OCI-M1 (cell line): ENCODE measurements at regions not wholly inside any gene's neighbourhood (a gene's known extent, or its start where the extent isn't known, plus 50 kb on each side); places are given as distances from the start of the nearest gene placed in this dataset.

Experiments used
- DNase-seq: peaks from one replicate; lab custom pipeline; 2025; lab: John Stamatoyannopoulos, UW

DNA sequence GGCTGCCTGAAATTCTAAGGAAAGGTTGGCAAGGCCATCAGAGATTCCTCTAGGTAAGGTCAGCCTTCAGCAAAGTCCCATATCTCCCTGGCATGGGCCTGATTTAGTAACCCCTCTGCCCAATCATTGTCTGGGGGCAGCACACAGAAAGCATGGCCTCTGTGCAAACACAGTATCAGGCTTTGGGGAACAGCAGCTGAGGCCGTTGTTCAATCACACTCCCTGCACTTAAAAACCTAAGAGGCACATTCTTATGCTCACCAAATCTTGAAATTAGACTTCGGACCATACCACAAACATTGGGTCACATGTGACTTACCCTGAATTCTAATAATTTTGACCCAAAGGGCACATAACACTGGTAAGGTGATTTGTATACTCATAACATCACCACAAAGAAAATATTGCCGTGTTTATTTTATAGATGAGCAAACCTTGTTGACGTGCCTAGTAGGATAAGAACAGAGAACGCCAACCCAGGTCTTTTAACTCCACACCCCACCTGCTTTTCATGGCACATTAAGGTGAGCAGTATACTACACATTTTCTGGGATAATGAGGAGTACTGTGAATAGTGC lies 212.7 kb downstream of the HNMT start:
- no peak for DNase-seq

DNA sequence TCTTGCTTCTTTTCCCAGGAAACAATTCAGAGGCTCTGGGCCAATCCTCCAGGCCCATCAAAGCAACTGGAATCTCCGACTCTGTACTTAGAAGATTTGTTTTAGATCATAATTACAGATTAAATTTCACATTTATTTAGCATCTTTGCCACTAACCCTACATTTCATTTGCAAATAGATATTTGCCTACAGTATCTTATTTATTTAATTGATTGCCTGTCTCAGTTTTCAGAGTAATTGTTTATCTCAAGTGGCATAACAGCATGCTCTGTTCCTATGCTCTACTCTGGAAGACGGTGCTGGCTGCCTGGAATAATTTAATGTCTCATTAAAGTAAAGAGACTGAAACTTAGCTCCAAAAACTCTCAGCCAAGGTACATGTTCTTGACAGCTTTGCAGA lies 213.4 kb downstream of the HNMT start:
- DNase-seq = no peak

DNA sequence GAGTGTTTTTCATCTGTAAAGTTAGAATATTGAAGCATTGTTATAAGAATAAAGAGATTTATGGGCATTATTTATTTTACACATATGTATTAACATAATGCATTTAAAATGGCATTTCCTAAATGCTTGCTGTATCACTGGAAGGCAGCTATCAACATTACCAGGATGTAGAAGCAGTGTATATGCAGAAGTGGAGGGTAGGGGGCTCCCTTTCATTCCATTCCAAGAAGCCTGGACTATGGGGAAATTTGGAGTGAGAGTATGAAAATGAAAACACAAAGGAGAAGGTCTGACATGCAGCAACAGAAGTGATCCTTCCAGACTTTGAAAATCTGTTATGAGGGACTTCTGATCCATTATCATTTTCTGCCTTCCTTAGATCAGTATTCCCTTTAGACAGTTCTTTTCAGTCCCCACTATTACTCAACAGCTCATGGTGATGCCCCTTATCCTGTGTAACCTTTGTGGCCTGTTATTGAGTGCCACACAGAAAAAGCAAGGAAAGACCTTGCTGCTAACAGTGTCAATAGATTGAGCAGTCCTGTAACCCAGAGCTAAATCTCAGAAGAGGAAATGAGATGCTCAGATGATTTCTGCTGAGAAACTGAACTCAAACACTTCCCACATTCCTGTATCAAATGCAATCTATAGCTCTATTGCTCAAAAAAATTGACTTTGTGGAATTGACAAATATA lies 216.6 kb downstream of the HNMT start:
- peak; percentile 5 for DNase-seq

DNA sequence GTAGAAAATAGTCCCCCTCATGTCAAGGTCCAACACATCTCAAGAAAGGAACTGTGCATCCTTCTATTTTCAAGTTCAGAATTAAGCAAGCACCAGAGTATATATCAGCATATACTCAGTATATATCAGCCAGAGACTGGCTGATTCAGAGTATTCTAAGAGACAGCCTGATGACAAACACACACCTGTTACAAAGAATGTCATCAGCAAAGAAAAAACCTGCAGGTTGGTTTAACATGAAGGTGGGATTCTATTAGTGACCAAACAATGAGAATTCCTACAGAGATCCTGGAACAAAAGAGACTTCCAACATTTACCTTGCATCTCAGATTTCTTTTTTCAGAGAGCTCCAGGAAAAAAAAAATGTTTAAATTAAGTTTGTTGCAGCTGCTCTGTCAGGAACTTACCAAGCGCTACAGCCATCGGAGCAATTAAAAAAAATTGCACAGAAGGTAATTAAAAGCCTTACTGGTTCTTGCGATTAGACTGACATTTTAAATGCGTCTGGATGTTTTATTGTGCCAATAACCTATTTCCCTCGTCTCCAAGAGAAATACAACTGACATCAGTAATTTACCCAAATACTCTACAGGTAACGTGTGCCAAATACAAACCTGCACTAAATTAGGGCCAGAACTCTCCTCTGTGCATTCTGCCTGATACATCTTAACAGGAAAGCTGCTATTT lies 218.1 kb downstream of the HNMT start:
- DNase-seq = no peak

DNA sequence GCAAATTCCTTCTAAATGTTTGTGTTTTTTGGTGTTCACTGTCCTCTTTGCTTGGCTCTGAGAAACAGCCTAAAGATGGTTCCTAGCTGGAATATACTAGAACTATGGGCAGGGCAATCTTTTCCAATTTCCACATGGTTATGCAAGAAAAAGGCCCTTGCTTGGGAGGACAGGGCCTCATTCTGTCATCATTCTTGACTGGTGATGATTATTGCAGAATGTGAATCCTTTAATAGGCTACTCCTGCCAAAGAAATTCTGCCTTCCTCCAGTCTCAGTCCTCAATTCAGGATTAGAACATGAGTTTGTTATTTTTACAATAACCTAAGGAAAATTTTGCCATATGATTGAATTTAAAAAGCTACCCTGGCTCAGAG lies 218.7 kb downstream of the HNMT start:
- DNase-seq = no peak

DNA sequence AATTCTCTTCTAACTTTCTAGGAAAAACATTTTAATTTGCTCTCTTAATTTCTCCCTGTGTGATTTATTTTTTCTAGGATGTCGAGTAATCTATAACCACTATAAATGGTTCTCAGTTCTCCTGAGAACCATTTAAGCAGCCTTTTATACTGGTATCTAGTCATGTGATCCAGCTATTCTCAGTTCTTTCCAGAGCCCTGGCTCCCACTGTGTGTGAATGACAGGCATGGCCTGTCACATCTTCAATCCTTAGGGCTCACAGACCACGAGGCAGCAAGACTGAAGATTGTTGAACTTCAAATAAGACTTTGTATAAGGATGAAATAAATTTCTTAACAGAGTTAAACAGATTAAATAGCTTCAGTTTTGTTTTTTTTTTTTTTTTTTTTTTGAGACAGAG lies 219.4 kb downstream of the HNMT start:
- DNase-seq = no peak

DNA sequence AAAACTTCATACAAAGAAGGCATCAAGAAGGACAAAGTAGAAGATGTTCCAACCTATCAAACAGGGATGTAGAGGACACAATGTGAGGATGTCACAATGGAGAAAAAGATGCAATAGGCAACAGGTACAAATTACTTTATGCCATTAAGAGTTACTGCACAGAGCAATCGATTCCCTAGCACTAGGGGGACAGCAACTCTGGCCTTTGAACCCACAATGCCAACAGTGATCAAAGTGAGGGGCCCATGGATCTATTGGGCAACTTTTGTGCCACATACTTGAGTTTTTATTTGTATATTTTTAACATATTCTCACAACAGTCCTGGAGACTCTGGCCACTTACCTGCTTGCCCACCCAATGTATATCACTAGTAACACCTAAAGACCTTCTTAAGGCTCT lies 220.2 kb downstream of the HNMT start:
- no peak for DNase-seq

DNA sequence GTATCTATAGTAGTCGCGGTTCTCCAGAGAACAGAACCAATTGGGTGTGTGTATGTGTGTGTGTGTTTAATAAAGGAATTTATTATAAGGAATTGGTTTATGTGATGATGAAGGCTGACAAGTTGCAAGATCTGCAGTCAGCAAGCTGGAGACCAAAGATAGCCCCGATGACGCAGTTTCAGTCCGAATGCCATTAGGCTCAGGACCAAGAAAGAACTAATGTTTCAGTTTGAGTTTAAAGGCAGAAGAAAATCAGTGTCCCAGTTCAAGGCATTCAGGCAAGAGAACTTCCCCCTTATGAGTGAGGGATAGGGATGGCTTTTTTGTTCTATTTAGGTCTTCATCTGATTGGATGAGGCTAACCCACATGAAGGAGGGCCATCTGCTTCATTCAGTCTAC lies 221.6 kb downstream of the HNMT start:
- DNase-seq = no peak

DNA sequence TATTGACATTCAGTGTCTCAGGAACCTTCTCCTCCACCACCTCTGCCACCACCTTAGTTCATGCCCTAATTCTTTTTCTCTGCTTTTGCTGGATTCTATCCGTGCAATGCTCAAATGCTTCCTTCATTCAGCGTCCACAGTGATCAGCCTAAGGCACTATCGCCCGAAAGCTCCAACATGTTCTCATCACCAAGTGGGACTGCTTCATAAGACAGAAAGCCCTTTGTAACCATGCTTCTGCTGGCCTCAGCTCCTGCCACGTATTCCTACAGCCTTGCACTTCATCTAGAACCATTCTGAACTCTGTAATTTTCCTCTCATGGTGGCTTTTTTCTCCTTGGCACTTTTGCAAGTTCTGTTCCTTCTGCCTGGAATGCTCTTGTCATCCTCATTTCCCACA lies 222.9 kb downstream of the HNMT start:
- no peak for DNase-seq

DNA sequence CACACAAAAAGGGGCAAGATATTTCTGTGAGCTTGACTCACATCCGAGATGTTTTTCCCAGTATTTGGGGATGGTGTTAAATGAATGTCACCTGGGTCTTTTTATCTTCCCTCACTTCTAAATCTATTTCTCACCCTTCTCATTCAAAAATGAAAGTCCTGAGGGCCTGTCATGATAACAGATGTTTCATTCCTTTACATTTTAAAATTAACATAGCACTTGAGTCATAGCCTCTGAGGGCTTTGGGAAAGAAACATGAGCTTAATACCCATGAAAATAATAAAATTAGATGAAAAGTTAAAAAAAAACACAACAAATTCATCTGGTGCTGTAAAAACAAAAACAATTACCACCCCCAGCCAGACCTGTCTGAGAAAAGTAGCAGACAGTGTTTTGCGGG lies 226.7 kb downstream of the HNMT start:
- DNase-seq = no peak

DNA sequence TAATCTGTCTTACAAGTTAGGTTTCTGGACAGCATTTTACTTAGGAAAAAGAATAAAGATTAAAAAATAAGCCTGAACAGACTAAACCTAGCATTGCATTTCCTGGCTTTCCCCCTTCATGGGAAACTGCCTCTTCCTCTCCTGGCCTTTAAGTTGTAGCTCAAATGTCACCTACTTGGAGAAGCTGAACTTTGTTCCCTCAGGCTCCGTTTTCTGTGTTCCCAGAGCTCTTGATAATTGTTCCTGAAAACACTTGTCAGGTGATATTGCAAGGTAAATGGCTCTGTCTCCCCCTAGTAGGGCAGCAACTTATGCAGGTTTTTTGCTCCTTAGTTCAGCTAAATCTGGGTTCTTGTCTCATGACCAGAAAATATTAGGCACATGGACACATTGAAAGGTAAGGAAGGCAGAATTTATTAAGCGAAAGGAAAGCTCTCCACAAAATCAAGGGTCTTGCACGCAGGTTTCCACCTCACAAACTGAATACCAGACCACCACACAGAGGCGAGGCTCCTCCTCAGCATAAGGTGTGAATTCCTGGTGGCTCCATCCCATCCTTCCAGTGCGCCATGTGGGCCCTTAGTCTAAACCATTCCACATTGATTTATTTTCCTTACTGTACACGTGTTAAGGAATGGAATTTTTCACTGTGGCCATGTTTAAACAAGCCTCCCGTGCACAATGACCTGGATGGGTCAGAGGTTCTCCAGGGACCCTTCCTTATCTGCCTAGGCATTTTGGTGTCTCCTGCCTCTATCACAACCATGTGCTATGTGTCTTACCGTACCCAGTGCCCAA lies 229.3 kb downstream of the HNMT start:
- no peak for DNase-seq

DNA sequence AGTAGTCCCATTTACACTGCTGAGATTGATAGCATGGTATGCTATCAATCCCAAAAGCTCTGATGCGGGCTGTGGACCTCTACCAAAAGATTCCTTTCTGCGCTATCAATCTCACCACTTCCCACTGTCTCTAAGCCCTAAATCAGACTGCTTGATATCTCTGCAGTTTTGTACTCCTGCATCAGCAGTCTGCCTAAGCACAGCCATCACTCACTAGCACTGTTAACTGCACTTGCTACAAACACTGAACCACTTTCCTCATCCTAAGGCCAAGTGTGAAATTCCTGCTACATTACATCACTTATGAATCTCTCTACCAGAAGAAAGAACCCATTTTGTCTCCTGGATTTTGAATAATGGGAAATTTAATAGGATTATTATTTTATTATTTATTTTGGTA lies 237.0 kb downstream of the HNMT start:
- no peak for DNase-seq

DNA sequence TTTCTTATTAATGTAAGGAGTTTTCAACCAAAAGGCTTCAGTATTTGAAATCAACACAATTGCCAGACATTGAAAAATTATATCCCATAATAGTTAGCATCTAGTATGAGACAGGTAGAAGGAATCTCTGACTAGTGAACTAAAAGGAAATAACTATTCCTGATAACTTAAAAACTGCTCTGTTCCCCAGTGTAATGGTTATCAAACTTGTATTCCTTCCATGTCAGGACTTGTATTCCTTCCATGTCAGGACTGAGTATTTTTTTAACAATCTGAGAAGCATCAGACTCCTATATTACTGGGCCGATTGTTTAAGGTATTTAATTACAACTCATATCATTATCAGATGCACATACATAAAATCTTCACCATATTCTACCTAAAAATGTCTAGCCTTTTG lies 238.5 kb downstream of the HNMT start:
- DNase-seq = no peak

DNA sequence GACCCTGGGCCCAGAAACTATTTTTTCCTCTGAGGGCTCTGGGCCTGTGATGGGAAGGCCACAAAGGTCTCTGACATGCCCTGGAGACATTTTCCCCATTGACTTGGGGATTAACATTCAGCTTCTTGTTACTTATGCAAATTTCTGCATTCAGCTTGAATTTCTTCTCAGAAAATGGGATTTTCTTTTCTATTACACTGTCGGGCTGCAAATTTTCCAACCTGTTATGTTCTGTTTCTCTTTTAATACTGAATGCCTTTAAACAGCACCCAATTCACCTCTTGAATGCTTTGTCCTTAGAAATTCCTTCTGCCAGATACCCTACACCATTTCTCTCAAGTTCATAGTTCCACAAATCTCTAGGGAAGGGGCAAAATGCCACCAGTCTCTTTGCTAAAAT lies 241.0 kb downstream of the HNMT start:
- DNase-seq = no peak

DNA sequence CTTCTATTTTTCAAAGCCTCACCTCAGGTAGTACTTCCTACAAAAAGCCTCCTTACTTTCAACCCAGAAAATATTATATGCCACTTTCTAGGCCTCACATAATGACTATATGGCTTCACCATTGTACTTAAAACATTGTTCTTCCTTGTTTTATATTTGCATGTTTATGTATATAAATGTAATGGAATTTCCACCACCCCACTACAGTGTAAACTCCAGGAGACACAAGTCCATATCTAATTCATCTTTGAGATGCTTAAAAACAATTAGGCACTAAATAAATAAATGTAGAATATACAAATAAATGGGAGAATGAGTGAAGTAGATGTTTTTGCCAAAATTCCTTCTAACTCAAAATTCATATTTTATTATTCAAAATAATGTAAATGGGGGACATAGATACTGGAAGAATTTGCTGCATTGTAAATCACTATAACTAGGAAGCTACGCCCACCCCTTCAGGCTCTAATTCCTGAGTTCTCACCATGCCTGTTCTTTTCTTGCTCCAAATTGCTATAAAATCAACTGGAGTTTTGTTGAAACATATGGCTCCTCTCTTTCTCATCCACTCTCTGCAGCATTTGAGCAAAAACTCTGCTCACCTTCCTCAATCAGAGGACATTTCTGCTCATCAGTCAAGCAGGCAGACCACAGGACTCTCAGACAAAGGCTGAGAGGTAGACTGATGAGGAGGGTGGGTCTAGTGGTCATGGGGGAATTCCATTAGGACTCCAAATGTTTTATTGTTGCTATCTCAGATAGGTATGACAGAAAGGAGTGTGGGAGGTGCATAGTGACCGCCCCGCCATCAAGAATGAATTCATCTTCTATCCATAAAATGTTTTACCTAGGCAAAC lies 243.0 kb downstream of the HNMT start:
- no peak for DNase-seq

DNA sequence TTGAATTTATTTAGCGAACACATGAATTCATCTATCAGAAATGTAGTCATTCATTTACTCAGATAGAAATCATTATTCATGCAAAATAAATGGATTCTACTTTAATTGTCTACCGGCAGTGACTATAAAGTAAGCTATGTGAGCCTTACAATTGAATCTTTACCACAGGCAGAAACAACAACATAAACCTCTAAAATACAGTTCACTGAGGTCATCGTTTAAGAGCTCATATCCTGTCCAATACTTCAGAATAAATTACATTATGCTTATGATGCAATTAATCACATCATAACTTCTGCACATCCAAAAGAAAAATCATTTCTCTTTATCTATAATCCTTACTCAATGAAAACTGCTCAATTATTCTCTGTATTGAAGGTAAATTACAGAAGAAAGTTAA lies 244.7 kb downstream of the HNMT start:
- DNase-seq = no peak

DNA sequence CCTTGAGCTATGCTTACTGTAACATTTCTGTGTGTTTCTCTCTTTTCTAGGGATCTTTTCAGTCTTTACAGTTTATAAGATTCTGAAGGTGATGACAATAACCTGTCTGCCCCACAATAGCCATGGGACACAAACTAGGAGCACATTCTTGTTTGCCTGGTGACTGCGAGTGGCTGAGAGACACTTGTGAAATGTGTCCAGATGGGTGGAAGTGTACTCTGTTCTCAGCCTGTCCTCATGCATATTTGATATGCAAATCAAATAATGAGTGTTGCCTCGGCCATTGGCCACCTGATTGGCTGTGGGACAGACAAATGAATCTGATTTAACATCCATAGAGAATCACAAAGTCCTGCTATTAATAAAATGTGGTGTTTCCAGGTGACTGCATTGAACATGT lies 246.2 kb downstream of the HNMT start:
- no peak for DNase-seq

DNA sequence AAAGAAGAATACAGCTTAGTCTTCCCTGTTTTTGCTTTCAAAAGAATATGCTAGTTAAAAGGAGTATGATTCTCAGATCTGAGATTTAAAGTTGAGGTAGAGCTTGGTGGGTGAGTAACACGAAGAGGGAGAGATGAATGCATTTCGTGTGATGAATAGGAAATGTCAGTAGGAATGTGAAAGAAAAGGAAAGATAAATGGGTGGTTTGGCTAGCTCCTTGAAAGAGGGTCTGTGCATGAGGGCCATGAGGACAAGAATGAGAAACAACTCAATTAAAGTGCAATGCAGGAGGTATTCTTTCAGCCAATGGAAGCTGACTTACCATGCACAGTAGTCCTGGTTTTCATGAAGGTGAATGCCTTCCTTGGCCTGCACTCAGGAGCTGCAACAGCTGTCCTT lies 248.2 kb downstream of the HNMT start:
- DNase-seq = no peak

DNA sequence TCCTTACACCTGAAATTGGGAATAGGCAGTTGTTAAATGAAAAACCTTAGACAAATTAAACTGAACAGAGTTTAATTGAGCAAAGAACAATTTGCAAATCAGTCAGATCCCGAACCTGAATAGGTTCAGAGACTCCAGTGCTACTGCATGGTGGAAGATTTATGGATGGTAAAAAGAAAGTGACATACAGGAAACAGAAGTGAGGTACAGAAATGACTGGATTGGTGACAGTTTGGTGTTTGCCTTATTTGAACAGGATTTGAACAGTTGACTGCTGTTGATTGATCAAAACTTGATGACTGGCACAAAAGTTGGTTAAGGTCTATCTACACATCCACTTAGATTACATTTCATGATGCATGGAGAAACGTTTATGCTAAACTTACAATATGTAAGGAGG lies 248.8 kb downstream of the HNMT start:
- no peak for DNase-seq

DNA sequence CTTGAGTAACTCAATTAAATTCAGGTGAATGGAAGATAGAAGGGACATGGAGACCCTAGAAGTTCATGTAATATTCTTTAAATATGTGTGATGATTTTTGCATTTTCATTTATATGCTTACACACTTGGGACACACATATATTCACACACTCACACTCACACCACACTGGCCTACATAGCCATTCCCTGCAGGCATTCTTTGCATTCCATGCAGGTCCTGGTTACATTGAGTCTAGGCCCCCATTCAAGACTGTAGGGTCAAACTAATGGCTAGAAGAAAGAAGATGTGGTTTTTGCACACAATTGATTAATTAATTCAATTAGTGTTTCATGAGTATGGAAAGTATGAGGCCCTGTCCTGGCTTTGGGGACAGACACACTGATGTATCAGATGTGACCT lies 249.4 kb downstream of the HNMT start:
- no peak for DNase-seq

DNA sequence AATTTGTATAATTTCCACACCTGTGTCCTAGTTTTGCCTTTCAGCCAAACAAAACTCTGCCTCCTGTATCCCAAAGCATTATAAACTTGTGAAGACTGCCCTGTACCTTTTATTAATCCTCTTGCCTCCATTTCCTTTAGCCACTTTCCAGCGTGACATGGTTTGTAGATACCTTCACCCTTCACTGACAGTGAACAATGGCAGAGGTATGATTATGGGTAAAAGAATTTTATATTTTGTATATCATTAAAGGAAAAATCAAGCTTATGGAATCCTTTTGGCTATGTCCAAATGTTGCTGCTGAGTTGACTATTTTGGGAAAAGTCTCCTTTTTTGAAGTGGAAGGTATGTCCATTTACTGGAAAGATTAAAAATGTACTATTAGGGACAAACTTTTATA lies 251.7 kb downstream of the HNMT start:
- DNase-seq = no peak

DNA sequence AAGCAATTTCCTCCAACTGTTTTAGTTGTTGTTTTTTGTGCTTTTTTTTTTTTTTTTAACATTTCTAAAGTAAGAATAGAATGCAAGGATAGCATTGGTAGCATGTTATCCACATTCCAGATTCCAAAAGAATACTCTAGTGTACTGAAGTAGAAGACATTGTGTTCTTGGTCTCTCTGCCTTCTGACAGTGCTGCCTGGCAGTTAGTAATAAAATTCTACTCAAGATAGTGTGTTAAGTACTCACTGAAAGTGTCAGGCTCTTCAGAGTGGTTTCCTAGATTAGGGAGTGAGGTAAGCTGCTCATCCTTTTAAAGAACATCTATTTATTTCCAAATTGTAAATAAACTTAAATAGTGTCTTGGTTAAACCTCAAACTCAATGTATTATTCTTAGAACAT lies 253.7 kb downstream of the HNMT start:
- DNase-seq = no peak
